ENCODE measurements at regions not wholly inside any gene's neighbourhood (a gene's known extent, or its start where the extent isn't known, plus 50 kb on each side); places are given as distances from the start of the nearest gene placed in this dataset.

- Histone ChIP-seq H3F3A (ENCODE audit: insufficient read depth, low read length) (no peaks in the 10 kb centered on the region), H3K4me3 (ENCODE audit: low read depth, low read length, poor library complexity, severe bottlenecking) (no peak overlapping the region), H3K27me3 (ENCODE audit: insufficient read depth, low read length) (no peaks in the 10 kb centered on the region), H3K4me2 (ENCODE audit: low read length) (no peak overlapping the region), H3K9ac (ENCODE audit: low read length) (no peak overlapping the region), H3K9me3 (ENCODE audit: low read length) (no peaks in the 10 kb centered on the region), H2AFZ (ENCODE audit: low read length) (no peak overlapping the region), H4K20me1 (ENCODE audit: insufficient read depth, low read length) (no peaks in the 10 kb centered on the region), H3K36me3 (ENCODE audit: insufficient read depth, low read length) (no peaks in the 10 kb centered on the region), H3K79me2 (ENCODE audit: insufficient read depth, low read length) (no peaks in the 10 kb centered on the region), H3K9me2 (ENCODE audit: low read depth, low read length) (no peaks in the 10 kb centered on the region), H3K4me1 (ENCODE audit: insufficient read depth, low read length, severe bottlenecking) (no peaks in the 10 kb centered on the region), H3K27ac (ENCODE audit: low read depth, low read length, poor library complexity, severe bottlenecking) (no peak overlapping the region)
- TF ChIP-seq, protein P1, sequence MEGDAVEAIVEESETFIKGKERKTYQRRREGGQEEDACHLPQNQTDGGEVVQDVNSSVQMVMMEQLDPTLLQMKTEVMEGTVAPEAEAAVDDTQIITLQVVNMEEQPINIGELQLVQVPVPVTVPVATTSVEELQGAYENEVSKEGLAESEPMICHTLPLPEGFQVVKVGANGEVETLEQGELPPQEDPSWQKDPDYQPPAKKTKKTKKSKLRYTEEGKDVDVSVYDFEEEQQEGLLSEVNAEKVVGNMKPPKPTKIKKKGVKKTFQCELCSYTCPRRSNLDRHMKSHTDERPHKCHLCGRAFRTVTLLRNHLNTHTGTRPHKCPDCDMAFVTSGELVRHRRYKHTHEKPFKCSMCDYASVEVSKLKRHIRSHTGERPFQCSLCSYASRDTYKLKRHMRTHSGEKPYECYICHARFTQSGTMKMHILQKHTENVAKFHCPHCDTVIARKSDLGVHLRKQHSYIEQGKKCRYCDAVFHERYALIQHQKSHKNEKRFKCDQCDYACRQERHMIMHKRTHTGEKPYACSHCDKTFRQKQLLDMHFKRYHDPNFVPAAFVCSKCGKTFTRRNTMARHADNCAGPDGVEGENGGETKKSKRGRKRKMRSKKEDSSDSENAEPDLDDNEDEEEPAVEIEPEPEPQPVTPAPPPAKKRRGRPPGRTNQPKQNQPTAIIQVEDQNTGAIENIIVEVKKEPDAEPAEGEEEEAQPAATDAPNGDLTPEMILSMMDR (IDR thresholded peaks at IDR 0.05; ENCODE audit: low read length), result no peak
- no peak for TF ChIP-seq EZH2 (IDR thresholded peaks at IDR 0.05; ENCODE audit: borderline replicate concordance, low read length)
These were observed 870.7 kb upstream of the ADGRL2 start for GRCh38 chr1:80929868-80930508.

- TF ChIP-seq EZH2 (IDR thresholded peaks at IDR 0.05; ENCODE audit: borderline replicate concordance, low read length), result no peak
- no peaks in the 10 kb centered on the region for H3K9me3 ChIP-seq (ENCODE audit: low read length)
These were observed 874.2 kb upstream of the ADGRL2 start for GRCh38 chr1:80926531-80926930.

GRCh38 chr1:80925130-80925805 lies 875.5 kb upstream of the ADGRL2 start:
- Histone ChIP-seq H3K9ac (ENCODE audit: low read length) (no peak overlapping the region), H3K79me2 (ENCODE audit: insufficient read depth, low read length) (no peaks in the 10 kb centered on the region)

More at GRCh38 chr1:80926531-80926930, 874.2 kb upstream of the ADGRL2 start:
- Histone ChIP-seq H3K27me3 (ENCODE audit: insufficient read depth, low read length) (no peaks in the 10 kb centered on the region), H3K9me2 (ENCODE audit: low read depth, low read length) (no peaks in the 10 kb centered on the region), H3K27ac (ENCODE audit: low read depth, low read length, poor library complexity, severe bottlenecking) (no peak overlapping the region), H3K4me2 (ENCODE audit: low read length) (no peak overlapping the region), H4K20me1 (ENCODE audit: insufficient read depth, low read length) (no peaks in the 10 kb centered on the region), H3K4me1 (ENCODE audit: insufficient read depth, low read length, severe bottlenecking) (no peaks in the 10 kb centered on the region), H3K4me3 (ENCODE audit: low read depth, low read length, poor library complexity, severe bottlenecking) (no peak overlapping the region), H3F3A (ENCODE audit: insufficient read depth, low read length) (no peaks in the 10 kb centered on the region), H3K79me2 (ENCODE audit: insufficient read depth, low read length) (no peaks in the 10 kb centered on the region), H3K36me3 (ENCODE audit: insufficient read depth, low read length) (no peaks in the 10 kb centered on the region), H2AFZ (ENCODE audit: low read length) (no peak overlapping the region), H3K9ac (ENCODE audit: low read length) (no peak overlapping the region)

More at GRCh38 chr1:80925130-80925805, 875.5 kb upstream of the ADGRL2 start:
- Histone ChIP-seq H3K4me1 (ENCODE audit: insufficient read depth, low read length, severe bottlenecking) (no peaks in the 10 kb centered on the region), H3K9me2 (ENCODE audit: low read depth, low read length) (no peaks in the 10 kb centered on the region), H3K27me3 (ENCODE audit: insufficient read depth, low read length) (no peaks in the 10 kb centered on the region), H2AFZ (ENCODE audit: low read length) (no peak overlapping the region), H3K9me3 (ENCODE audit: low read length) (no peaks in the 10 kb centered on the region), H3F3A (ENCODE audit: insufficient read depth, low read length) (no peaks in the 10 kb centered on the region), H3K4me2 (ENCODE audit: low read length) (no peak overlapping the region), H4K20me1 (ENCODE audit: insufficient read depth, low read length) (no peaks in the 10 kb centered on the region), H3K27ac (ENCODE audit: low read depth, low read length, poor library complexity, severe bottlenecking) (no peak overlapping the region), H3K36me3 (ENCODE audit: insufficient read depth, low read length) (no peaks in the 10 kb centered on the region), H3K4me3 (ENCODE audit: low read depth, low read length, poor library complexity, severe bottlenecking) (no peak overlapping the region)
- TF ChIP-seq, protein P1 (IDR thresholded peaks at IDR 0.05; ENCODE audit: low read length), result no peak
- TF ChIP-seq EZH2 (IDR thresholded peaks at IDR 0.05; ENCODE audit: borderline replicate concordance, low read length), result no peak
